GM13976 (cell line): ENCODE measurements at regions not wholly inside any gene's neighbourhood (a gene's known extent, or its start where the extent isn't known, plus 50 kb on each side); places are given as distances from the start of the nearest gene placed in this dataset.

Experiments
- DNase-seq: peaks from one replicate; pipeline ENCODE4 v3.0.0; 2012; ENCODE audit warnings: low spot score
- in situ Hi-C: fragments of 300-500 bp; cut with MboI; formaldehyde crosslinking; loops from one replicate; pipeline ENCODE4 v1.12.0; 2022; ENCODE audit warnings: low sequenced_read_pairs, mixed read lengths, inconsistent platforms; ENCODE audit not compliant: unreplicated experiment
- TF ChIP-seq, protein P1 (sequence below): IDR thresholded peaks from 2 replicates; pipeline ENCODE4 v1.5.1; 2012; ENCODE audit warnings: borderline replicate concordance, mild to moderate bottlenecking; ENCODE audit not compliant: insufficient read depth; ENCODE audit errors: extremely low read depth, missing control alignments, control extremely low read depth

DNA sequence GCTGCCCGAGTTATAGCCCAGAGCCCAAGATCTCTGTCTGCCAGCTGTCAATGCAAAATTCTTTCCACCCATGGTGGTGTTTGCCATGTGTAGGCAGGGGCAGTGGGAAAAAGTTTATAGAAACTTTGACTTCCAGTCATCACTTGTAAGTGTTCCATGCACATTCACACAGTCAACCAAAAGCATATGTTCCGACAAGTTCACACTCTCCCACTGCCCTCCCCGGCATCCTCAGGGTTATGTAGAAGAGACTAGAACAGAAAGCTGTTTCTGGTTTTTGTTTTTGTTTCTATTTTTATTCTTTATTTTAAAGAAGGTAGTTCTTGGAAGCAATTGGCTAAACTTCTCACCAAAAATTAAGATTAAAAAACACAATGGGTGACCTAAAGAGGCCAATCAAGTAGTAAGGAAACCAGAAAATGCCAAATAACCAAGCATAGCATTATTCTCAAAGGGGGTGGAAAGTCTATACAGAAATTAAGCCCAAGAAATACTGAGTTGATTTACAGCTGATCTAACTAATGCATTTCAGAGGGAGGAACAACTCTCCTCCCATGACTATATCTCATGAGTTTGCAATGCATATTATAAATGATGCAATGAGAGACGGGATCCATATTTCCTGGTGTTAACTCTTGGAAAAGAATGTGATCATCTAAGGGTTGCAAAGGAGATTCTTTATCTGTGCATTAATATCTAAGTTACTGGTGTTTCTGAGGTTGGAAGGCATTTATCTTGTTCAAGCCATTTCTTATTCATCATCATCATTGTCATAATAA lies 91.5 kb upstream of the ETS2 start:
- TF ChIP-seq, protein P1, sequence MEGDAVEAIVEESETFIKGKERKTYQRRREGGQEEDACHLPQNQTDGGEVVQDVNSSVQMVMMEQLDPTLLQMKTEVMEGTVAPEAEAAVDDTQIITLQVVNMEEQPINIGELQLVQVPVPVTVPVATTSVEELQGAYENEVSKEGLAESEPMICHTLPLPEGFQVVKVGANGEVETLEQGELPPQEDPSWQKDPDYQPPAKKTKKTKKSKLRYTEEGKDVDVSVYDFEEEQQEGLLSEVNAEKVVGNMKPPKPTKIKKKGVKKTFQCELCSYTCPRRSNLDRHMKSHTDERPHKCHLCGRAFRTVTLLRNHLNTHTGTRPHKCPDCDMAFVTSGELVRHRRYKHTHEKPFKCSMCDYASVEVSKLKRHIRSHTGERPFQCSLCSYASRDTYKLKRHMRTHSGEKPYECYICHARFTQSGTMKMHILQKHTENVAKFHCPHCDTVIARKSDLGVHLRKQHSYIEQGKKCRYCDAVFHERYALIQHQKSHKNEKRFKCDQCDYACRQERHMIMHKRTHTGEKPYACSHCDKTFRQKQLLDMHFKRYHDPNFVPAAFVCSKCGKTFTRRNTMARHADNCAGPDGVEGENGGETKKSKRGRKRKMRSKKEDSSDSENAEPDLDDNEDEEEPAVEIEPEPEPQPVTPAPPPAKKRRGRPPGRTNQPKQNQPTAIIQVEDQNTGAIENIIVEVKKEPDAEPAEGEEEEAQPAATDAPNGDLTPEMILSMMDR: no peak
- DNase-seq: no peak
- in situ Hi-C loops: no loop called here

DNA sequence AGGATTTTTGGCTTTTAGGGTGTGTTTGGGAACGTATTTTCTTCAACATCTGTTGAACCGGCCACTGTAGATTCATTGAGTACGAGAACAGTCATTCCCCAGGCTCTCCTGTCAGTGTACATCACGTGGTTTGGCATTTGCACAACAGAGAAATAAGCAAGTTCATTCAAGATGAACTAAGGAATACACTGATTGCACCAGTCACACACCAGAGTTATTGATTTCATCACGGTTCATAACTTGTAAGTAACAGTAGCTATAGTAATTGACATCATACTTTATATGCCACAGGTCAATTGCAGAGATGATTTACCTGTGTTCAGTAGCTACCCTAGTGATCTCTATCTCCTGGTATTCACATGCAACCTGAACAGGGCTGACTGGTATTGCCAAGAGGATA lies 90.7 kb upstream of the ETS2 start:
- no peak for DNase-seq
- TF ChIP-seq, protein P1: no peak
- in situ Hi-C loops: no loop called here

DNA sequence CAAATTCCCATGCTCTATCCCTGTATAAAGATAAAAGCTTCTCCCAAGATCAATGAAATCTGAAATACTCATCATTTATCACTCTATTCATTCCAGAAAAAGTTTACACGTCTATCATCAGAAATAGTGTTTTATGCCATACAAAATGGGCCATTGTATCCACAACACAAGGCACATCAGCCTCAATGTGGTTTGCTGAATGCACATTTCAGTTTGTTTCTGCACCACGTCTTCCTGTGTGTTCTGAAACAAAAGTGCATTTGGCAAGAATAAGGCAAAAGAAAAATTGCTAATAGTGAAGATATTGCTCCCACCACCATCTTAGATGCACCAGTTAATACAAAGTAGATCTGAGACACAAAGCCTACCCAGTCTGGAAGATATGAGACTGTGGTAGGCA lies 89.6 kb upstream of the ETS2 start:
- in situ Hi-C loops: no loop called here
- TF ChIP-seq, protein P1: no peak
- DNase-seq: no peak

DNA sequence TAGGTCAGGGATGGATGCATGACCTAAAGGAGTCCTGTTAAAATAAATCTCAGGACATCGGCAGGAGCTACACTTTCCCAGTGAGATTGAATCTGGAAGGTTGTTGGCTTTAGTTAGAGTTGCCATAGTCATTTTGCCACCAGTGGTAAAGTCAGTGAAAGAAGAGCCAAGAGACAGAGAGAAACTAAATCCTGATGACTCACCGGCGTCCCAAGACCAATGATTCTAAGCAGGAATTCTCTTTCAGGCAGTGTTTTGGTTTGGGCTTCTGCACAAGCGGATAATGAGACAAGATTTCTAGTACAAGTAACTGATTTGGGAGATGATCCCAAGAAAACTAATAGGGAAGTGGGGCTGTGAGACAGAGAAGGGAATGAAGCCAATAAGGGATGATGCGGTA lies 88.8 kb upstream of the ETS2 start:
- TF ChIP-seq, protein P1: no peak
- no peak for DNase-seq
- in situ Hi-C loops: no loop called here

DNA sequence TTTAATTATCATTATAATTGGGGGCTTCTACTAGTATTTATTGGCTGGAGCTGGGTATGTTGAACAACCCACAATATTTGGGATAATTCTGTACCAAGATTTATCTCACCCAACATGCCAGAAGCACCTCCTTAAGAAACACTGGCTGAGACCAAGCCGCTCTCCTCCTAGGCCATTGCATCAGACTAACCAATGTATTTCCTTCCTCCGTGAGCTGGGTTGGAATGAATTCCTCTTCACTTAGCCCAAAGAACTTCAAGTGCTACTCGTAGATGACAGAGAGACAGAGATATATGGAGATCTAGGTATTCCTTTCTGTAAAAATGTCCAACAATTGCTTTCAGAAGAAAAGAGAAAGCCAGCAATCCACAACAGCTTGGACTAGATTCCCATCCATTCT lies 87.2 kb upstream of the ETS2 start:
- in situ Hi-C loops: no loop called here
- no peak for DNase-seq
- TF ChIP-seq, protein P1: no peak

DNA sequence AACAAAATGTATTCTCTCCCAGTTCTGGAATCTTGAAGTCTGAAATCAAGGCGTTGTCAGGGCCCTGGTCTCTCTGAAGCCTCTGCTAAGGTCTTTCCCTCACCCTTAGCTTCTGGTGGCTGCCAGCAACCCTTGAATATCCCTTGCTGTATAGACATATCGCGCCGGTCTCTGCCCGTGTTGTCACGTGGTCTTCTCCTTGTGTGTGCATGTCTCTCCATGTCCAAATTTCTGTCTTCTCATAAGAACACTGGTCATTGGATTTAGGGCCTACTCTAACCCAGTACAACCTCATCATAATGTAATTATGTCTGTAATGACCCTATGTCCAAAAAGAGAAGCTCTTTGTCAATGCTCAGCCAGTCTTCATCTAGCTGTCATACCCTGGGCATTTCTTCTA lies 85.7 kb upstream of the ETS2 start:
- DNase-seq: no peak
- TF ChIP-seq, protein P1: no peak
- in situ Hi-C loops: no loop called here
